Esophagus muscularis mucosa (tissue), 3 donors: ENCODE measurements at regions not wholly inside any gene's neighbourhood (a gene's known extent, or its start where the extent isn't known, plus 50 kb on each side); places are given as distances from the start of the nearest gene placed in this dataset.

Experiments
- POLR2AphosphoS5 ChIP-seq, 2 donors: sonication (generic); formaldehyde crosslinking; IDR thresholded peaks; one replicate each; pipeline ENCODE4 v1.6.1; 2017; ENCODE audit warnings: antibody characterized with exemption in 2 of 2
- TF ChIP-seq, protein P1 (sequence below), 3 experiments: fragments of 200-600 bp in 2 of 3; fragments of 450-650 bp in 1 of 3; sonication (generic) in 2 of 3; IDR thresholded peaks; one replicate each; pipeline ENCODE4 v1.5.1; 2017 to 2019; ENCODE audit warnings: antibody characterized with exemption in 3 of 3, mild to moderate bottlenecking in 2 of 3, moderate library complexity in 1 of 3

DNA sequence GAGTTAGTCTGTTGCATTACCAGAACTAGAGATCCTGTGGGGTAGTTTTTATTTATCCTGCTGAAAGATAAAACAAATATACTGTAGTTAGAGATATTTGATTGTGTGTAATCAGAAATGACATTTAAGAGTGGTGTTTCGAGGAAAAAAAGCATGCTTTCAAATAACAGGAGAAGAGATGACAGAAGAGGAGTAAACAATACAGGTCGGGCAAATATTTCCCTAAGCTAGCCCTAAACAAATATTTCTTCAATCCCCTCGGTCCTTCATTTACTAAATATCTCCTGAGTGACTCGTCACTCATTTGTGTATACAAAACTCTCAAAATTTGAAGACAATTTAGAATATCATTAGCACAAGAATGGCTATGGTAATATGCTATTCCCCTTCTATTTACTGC lies 219.7 kb upstream of the FERD3L start:
- TF ChIP-seq POLR2AphosphoS5 (IDR thresholded peaks at IDR 0.05): no peak
- TF ChIP-seq, protein P1, sequence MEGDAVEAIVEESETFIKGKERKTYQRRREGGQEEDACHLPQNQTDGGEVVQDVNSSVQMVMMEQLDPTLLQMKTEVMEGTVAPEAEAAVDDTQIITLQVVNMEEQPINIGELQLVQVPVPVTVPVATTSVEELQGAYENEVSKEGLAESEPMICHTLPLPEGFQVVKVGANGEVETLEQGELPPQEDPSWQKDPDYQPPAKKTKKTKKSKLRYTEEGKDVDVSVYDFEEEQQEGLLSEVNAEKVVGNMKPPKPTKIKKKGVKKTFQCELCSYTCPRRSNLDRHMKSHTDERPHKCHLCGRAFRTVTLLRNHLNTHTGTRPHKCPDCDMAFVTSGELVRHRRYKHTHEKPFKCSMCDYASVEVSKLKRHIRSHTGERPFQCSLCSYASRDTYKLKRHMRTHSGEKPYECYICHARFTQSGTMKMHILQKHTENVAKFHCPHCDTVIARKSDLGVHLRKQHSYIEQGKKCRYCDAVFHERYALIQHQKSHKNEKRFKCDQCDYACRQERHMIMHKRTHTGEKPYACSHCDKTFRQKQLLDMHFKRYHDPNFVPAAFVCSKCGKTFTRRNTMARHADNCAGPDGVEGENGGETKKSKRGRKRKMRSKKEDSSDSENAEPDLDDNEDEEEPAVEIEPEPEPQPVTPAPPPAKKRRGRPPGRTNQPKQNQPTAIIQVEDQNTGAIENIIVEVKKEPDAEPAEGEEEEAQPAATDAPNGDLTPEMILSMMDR (IDR thresholded peaks at IDR 0.05): no peak
